GM23338 (cell line): ENCODE measurements at regions not wholly inside any gene's neighbourhood (a gene's known extent, or its start where the extent isn't known, plus 50 kb on each side); places are given as distances from the start of the nearest gene placed in this dataset.

Experiments used
- ATAC-seq: fragments of 200-7000 bp; cut with Tn5 transposase; 3 replicates; pipeline ENCODE4 v1.9.1; 2020
- DNase-seq: peaks from one replicate; pipeline ENCODE4 v3.0.0-alpha.2; 2015; ENCODE audit warnings: low spot score
- H2AFZ ChIP-seq: fragments of 200-600 bp; sonication (generic); 2 replicates; pipeline ENCODE4 v1.8.0; 2016; ENCODE audit warnings: antibody characterized with exemption, mild to moderate bottlenecking, moderate library complexity
- H3F3A ChIP-seq: fragments of 200-600 bp; sonication (generic); replicated peaks from 2 replicates; pipeline ENCODE4 v1.8.0; 2017; ENCODE audit warnings: antibody characterized with exemption, mixed run types, low read depth
- H3K27ac ChIP-seq: fragments of 200-600 bp; sonication (generic); 2 replicates; pipeline ENCODE4 v1.6.1; 2016; ENCODE audit warnings: low read depth
- H3K27me3 ChIP-seq: fragments of 200-600 bp; sonication (generic); 2 replicates; pipeline ENCODE4 v1.8.0; 2016; ENCODE audit warnings: mild to moderate bottlenecking, mixed run types, moderate library complexity; ENCODE audit not compliant: insufficient read depth
- H3K36me3 ChIP-seq: fragments of 200-600 bp; sonication (generic); 2 replicates; pipeline ENCODE4 v1.8.0; 2016; ENCODE audit warnings: mild to moderate bottlenecking; ENCODE audit not compliant: insufficient read depth
- H3K4me1 ChIP-seq: fragments of 200-600 bp; sonication (generic); 2 replicates; pipeline ENCODE4 v1.8.0; 2016; ENCODE audit warnings: mild to moderate bottlenecking, moderate library complexity; ENCODE audit not compliant: insufficient read depth
- H3K4me2 ChIP-seq: fragments of 200-600 bp; sonication (generic); 2 replicates; pipeline ENCODE4 v1.7.1; 2017; ENCODE audit warnings: mixed run types
- H3K4me3 ChIP-seq: fragments of 200-600 bp; sonication (generic); 2 replicates; pipeline ENCODE4 v1.6.1; 2016; ENCODE audit warnings: mixed run types
- H3K79me2 ChIP-seq: fragments of 200-600 bp; sonication (generic); replicated peaks from 2 replicates; pipeline ENCODE4 v1.8.0; 2017; ENCODE audit warnings: mild to moderate bottlenecking; ENCODE audit not compliant: insufficient read depth
- H3K9me2 ChIP-seq: fragments of 200-600 bp; sonication (generic); 2 replicates; pipeline ENCODE4 v1.8.0; 2017; ENCODE audit not compliant: insufficient read depth
- H4K20me1 ChIP-seq: fragments of 200-600 bp; sonication (generic); replicated peaks from 2 replicates; pipeline ENCODE4 v1.8.0; 2017; ENCODE audit warnings: mild to moderate bottlenecking; ENCODE audit not compliant: insufficient read depth
- H3K27ac Mint-ChIP-seq: 2 replicates; pipeline ENCODE4 v1.8.0; 2020; ENCODE audit warnings: inconsistent platforms, mild to moderate bottlenecking, moderate library complexity, mixed read lengths
- H3K27me3 Mint-ChIP-seq: 3 replicates; pipeline ENCODE4 v1.8.0; 2022; ENCODE audit warnings: low read depth, mild to moderate bottlenecking, moderate library complexity, mixed read lengths, inconsistent platforms; ENCODE audit not compliant: insufficient read depth, poor library complexity
- H3K36me3 Mint-ChIP-seq: 3 replicates; pipeline ENCODE4 v1.8.0; 2021; ENCODE audit warnings: low read depth, mild to moderate bottlenecking, inconsistent platforms, moderate library complexity, mixed read lengths
- H3K4me1 Mint-ChIP-seq: 3 replicates; pipeline ENCODE4 v1.8.0; 2020; ENCODE audit warnings: mild to moderate bottlenecking, inconsistent platforms, mixed read lengths
- H3K4me3 Mint-ChIP-seq: 3 replicates; pipeline ENCODE4 v1.8.0; 2021; ENCODE audit warnings: moderate library complexity, mild to moderate bottlenecking, inconsistent platforms, mixed read lengths
- H3K9me3 Mint-ChIP-seq: 3 replicates; pipeline ENCODE4 v1.8.0; 2020; ENCODE audit warnings: moderate library complexity, mild to moderate bottlenecking, inconsistent platforms, mixed read lengths
- CREB1 ChIP-seq: fragments of 250-450 bp; sonication (Bioruptor Pico); IDR thresholded peaks from 2 replicates; pipeline ENCODE4 v1.5.0; 2020; ENCODE audit warnings: low read depth, mild to moderate bottlenecking, moderate library complexity
- EZH2 ChIP-seq: fragments of 200-600 bp; sonication (generic); IDR thresholded peaks from one replicate; pipeline ENCODE4 v1.8.0; 2017; ENCODE audit warnings: antibody characterized with exemption, mild to moderate bottlenecking, low read depth; ENCODE audit not compliant: unreplicated experiment
- EZH2phosphoT487 ChIP-seq: fragments of 200-600 bp; sonication (generic); IDR thresholded peaks from one replicate; pipeline ENCODE4 v1.8.1; 2018; ENCODE audit warnings: antibody characterized with exemption; ENCODE audit not compliant: unreplicated experiment
- JUNB ChIP-seq: IDR thresholded peaks from one replicate; pipeline ENCODE4 v1.6.1; 2016; ENCODE audit warnings: antibody characterized with exemption; ENCODE audit not compliant: unreplicated experiment
- NANOG ChIP-seq: IDR thresholded peaks from 2 replicates; pipeline ENCODE4 v1.6.1; 2016; ENCODE audit warnings: antibody characterized with exemption, borderline replicate concordance
- POLR2AphosphoS5 ChIP-seq: IDR thresholded peaks from 2 replicates; pipeline ENCODE4 v1.6.1; 2016; ENCODE audit warnings: antibody characterized with exemption, low read depth
- STAT1 ChIP-seq: IDR thresholded peaks from one replicate; pipeline ENCODE4 v1.6.1; 2016; ENCODE audit warnings: antibody characterized with exemption; ENCODE audit not compliant: unreplicated experiment
- ZNF114 ChIP-seq: fragments of 250-450 bp; sonication (Bioruptor Pico); IDR thresholded peaks from 2 replicates; pipeline ENCODE4 v1.5.0; 2020; ENCODE audit warnings: mild to moderate bottlenecking, moderate library complexity
- ZNF331 ChIP-seq: fragments of 250-450 bp; sonication (Bioruptor Pico); IDR thresholded peaks from 2 replicates; pipeline ENCODE4 v1.5.0; 2020; ENCODE audit warnings: low read depth, mild to moderate bottlenecking, moderate library complexity
- TF ChIP-seq, protein P1 (sequence below): IDR thresholded peaks from one replicate; pipeline ENCODE4 v1.6.1; 2018; ENCODE audit warnings: antibody characterized with exemption; ENCODE audit not compliant: unreplicated experiment
- TF ChIP-seq, protein P2 (sequence below): fragments of 250-450 bp; sonication (Bioruptor Pico); IDR thresholded peaks from 2 replicates; pipeline ENCODE4 v1.5.0; 2020; ENCODE audit warnings: mild to moderate bottlenecking, moderate library complexity
- TF ChIP-seq, protein P3 (sequence below), 2 experiments: fragments of 200-600 bp in 1 of 2; sonication (generic) in 1 of 2; conservative IDR thresholded peaks; 2 replicates each; pipeline versions ENCODE4 v1.5.1 to v1.6.1; 2016 to 2017; ENCODE audit warnings: antibody characterized with exemption in 2 of 2, low read depth in 2 of 2, mild to moderate bottlenecking in 2 of 2, moderate library complexity in 1 of 2
- TF ChIP-seq, protein P4 (sequence below): IDR thresholded peaks from 2 replicates; pipeline ENCODE4 v1.6.1; 2016; ENCODE audit warnings: antibody characterized with exemption

DNA sequence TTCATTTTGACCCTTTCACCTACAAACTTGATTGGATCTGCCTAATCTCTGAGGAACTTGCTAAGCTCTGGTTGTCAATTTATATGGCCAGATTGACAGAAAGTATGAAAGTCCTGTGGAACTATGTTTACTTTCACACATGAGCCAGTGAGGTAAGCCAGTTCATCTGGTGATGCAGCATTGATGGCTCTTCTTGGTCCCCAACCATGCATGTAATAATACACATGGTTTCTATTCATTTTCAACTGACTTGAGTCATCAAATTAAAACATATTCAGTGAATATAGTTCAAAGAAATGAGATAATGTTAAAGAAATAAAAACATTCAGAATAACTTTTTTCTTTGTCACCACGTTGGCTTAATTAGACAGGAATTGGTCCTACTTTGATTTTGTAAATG lies 336.1 kb upstream of the THBS1 start:
- H3K36me3 Mint-ChIP-seq = no peaks in the 10 kb centered on the region
- ATAC-seq (no peak), DNase-seq (no peak)
- TF ChIP-seq CREB1 = no peak
- TF ChIP-seq POLR2AphosphoS5 = no peak
- TF ChIP-seq EZH2phosphoT487 = no peak
- TF ChIP-seq, protein P1, sequence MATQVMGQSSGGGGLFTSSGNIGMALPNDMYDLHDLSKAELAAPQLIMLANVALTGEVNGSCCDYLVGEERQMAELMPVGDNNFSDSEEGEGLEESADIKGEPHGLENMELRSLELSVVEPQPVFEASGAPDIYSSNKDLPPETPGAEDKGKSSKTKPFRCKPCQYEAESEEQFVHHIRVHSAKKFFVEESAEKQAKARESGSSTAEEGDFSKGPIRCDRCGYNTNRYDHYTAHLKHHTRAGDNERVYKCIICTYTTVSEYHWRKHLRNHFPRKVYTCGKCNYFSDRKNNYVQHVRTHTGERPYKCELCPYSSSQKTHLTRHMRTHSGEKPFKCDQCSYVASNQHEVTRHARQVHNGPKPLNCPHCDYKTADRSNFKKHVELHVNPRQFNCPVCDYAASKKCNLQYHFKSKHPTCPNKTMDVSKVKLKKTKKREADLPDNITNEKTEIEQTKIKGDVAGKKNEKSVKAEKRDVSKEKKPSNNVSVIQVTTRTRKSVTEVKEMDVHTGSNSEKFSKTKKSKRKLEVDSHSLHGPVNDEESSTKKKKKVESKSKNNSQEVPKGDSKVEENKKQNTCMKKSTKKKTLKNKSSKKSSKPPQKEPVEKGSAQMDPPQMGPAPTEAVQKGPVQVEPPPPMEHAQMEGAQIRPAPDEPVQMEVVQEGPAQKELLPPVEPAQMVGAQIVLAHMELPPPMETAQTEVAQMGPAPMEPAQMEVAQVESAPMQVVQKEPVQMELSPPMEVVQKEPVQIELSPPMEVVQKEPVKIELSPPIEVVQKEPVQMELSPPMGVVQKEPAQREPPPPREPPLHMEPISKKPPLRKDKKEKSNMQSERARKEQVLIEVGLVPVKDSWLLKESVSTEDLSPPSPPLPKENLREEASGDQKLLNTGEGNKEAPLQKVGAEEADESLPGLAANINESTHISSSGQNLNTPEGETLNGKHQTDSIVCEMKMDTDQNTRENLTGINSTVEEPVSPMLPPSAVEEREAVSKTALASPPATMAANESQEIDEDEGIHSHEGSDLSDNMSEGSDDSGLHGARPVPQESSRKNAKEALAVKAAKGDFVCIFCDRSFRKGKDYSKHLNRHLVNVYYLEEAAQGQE = no peak
- TF ChIP-seq EZH2 = no peak
- TF ChIP-seq ZNF331 (CRISPR knock-in tag) = no peak
- TF ChIP-seq, protein P2, sequence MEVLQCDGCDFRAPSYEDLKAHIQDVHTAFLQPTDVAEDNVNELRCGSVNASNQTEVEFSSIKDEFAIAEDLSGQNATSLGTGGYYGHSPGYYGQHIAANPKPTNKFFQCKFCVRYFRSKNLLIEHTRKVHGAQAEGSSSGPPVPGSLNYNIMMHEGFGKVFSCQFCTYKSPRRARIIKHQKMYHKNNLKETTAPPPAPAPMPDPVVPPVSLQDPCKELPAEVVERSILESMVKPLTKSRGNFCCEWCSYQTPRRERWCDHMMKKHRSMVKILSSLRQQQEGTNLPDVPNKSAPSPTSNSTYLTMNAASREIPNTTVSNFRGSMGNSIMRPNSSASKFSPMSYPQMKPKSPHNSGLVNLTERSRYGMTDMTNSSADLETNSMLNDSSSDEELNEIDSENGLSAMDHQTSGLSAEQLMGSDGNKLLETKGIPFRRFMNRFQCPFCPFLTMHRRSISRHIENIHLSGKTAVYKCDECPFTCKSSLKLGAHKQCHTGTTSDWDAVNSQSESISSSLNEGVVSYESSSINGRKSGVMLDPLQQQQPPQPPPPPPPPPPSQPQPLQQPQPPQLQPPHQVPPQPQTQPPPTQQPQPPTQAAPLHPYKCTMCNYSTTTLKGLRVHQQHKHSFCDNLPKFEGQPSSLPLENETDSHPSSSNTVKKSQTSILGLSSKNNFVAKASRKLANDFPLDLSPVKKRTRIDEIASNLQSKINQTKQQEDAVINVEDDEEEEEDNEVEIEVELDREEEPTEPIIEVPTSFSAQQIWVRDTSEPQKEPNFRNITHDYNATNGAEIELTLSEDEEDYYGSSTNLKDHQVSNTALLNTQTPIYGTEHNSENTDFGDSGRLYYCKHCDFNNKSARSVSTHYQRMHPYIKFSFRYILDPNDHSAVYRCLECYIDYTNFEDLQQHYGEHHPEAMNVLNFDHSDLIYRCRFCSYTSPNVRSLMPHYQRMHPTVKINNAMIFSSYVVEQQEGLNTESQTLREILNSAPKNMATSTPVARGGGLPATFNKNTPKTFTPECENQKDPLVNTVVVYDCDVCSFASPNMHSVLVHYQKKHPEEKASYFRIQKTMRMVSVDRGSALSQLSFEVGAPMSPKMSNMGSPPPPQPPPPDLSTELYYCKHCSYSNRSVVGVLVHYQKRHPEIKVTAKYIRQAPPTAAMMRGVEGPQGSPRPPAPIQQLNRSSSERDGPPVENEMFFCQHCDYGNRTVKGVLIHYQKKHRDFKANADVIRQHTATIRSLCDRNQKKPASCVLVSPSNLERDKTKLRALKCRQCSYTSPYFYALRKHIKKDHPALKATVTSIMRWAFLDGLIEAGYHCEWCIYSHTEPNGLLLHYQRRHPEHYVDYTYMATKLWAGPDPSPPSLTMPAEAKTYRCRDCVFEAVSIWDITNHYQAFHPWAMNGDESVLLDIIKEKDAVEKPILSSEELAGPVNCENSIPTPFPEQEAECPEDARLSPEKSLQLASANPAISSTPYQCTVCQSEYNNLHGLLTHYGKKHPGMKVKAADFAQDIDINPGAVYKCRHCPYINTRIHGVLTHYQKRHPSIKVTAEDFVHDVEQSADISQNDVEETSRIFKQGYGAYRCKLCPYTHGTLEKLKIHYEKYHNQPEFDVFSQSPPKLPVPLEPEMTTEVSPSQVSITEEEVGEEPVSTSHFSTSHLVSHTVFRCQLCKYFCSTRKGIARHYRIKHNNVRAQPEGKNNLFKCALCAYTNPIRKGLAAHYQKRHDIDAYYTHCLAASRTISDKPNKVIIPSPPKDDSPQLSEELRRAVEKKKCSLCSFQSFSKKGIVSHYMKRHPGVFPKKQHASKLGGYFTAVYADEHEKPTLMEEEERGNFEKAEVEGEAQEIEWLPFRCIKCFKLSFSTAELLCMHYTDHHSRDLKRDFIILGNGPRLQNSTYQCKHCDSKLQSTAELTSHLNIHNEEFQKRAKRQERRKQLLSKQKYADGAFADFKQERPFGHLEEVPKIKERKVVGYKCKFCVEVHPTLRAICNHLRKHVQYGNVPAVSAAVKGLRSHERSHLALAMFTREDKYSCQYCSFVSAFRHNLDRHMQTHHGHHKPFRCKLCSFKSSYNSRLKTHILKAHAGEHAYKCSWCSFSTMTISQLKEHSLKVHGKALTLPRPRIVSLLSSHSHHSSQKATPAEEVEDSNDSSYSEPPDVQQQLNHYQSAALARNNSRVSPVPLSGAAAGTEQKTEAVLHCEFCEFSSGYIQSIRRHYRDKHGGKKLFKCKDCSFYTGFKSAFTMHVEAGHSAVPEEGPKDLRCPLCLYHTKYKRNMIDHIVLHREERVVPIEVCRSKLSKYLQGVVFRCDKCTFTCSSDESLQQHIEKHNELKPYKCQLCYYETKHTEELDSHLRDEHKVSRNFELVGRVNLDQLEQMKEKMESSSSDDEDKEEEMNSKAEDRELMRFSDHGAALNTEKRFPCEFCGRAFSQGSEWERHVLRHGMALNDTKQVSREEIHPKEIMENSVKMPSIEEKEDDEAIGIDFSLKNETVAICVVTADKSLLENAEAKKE = no peak
- no peak for TF ChIP-seq NANOG
- no peak for TF ChIP-seq STAT1
- TF ChIP-seq ZNF114 (CRISPR knock-in tag) = no peak
- TF ChIP-seq, protein P3, sequence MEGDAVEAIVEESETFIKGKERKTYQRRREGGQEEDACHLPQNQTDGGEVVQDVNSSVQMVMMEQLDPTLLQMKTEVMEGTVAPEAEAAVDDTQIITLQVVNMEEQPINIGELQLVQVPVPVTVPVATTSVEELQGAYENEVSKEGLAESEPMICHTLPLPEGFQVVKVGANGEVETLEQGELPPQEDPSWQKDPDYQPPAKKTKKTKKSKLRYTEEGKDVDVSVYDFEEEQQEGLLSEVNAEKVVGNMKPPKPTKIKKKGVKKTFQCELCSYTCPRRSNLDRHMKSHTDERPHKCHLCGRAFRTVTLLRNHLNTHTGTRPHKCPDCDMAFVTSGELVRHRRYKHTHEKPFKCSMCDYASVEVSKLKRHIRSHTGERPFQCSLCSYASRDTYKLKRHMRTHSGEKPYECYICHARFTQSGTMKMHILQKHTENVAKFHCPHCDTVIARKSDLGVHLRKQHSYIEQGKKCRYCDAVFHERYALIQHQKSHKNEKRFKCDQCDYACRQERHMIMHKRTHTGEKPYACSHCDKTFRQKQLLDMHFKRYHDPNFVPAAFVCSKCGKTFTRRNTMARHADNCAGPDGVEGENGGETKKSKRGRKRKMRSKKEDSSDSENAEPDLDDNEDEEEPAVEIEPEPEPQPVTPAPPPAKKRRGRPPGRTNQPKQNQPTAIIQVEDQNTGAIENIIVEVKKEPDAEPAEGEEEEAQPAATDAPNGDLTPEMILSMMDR (conservative IDR thresholded peaks at IDR 0.05; ENCODE audit: low read depth in 2 of 2) = no peak
- TF ChIP-seq, protein P4, sequence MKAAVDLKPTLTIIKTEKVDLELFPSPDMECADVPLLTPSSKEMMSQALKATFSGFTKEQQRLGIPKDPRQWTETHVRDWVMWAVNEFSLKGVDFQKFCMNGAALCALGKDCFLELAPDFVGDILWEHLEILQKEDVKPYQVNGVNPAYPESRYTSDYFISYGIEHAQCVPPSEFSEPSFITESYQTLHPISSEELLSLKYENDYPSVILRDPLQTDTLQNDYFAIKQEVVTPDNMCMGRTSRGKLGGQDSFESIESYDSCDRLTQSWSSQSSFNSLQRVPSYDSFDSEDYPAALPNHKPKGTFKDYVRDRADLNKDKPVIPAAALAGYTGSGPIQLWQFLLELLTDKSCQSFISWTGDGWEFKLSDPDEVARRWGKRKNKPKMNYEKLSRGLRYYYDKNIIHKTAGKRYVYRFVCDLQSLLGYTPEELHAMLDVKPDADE = no peak
- no peak for TF ChIP-seq JUNB
- Histone ChIP-seq H3K27ac (no peak overlapping the region), H2AFZ (no peak overlapping the region), H3F3A (no peaks in the 10 kb centered on the region), H3K4me1 (peaks cover 4% of the 10 kb centered on the region; the same call in 1 of the 2 replicates), H3K9me2 (peaks cover 20% of the 10 kb centered on the region), H3K4me2 (no peak overlapping the region), H3K4me3 (no peak overlapping the region), H3K79me2 (no peaks in the 10 kb centered on the region), H4K20me1 (no peaks in the 10 kb centered on the region), H3K36me3 (peaks cover 3% of the 10 kb centered on the region; the same call in 1 of the 2 replicates), H3K27me3 (no peaks in the 10 kb centered on the region)
- H3K4me3 Mint-ChIP-seq = no peak overlapping the region
- peaks cover 2% of the 10 kb centered on the region for H3K27me3 Mint-ChIP-seq
- no peak overlapping the region for H3K27ac Mint-ChIP-seq
- H3K9me3 Mint-ChIP-seq = no peaks in the 10 kb centered on the region
- peaks cover 4% of the 10 kb centered on the region; the same call in 2 of the 3 replicates for H3K4me1 Mint-ChIP-seq
